Neural cell (in vitro differentiated cells): ENCODE measurements at regions not wholly inside any gene's neighbourhood (a gene's known extent, or its start where the extent isn't known, plus 50 kb on each side); places are given as distances from the start of the nearest gene placed in this dataset.

Experiments used
- CTCF ChIP-seq: fragments of 450-650 bp; IDR thresholded peaks from 2 replicates; pipeline ENCODE4 v1.5.1; 2014; ENCODE audit warnings: antibody characterized with exemption, mild to moderate bottlenecking, moderate library complexity; ENCODE audit not compliant: poor library complexity, severe bottlenecking
- EP300 ChIP-seq: fragments of 450-650 bp; conservative IDR thresholded peaks from 2 replicates; pipeline ENCODE4 v1.6.1; 2014; ENCODE audit warnings: antibody characterized with exemption, mild to moderate bottlenecking, moderate library complexity; ENCODE audit not compliant: poor library complexity, severe bottlenecking
- EZH2 ChIP-seq: fragments of 200-600, 300-800 bp; shearing (Covaris generic), sonication (generic); IDR thresholded peaks from 2 replicates; pipeline ENCODE4 v1.6.1; 2014; ENCODE audit warnings: antibody characterized with exemption, low read length, borderline replicate concordance, mild to moderate bottlenecking; ENCODE audit not compliant: insufficient read depth, poor library complexity, severe bottlenecking
- MXI1 ChIP-seq: fragments of 450-650 bp; conservative IDR thresholded peaks from 2 replicates; pipeline ENCODE4 v1.6.1; 2014; ENCODE audit warnings: antibody characterized with exemption, mild to moderate bottlenecking; ENCODE audit not compliant: poor library complexity, severe bottlenecking
- POLR2AphosphoS5 ChIP-seq: IDR thresholded peaks from 2 replicates; pipeline ENCODE4 v1.6.1; 2012
- SMC3 ChIP-seq: fragments of 450-650 bp; conservative IDR thresholded peaks from 2 replicates; pipeline ENCODE4 v1.6.1; 2014; ENCODE audit warnings: antibody characterized with exemption, mild to moderate bottlenecking, moderate library complexity; ENCODE audit not compliant: poor library complexity
- TF ChIP-seq, protein P1 (sequence below): IDR thresholded peaks from 2 replicates; pipeline ENCODE4 v1.6.1; 2012; ENCODE audit warnings: borderline replicate concordance

DNA sequence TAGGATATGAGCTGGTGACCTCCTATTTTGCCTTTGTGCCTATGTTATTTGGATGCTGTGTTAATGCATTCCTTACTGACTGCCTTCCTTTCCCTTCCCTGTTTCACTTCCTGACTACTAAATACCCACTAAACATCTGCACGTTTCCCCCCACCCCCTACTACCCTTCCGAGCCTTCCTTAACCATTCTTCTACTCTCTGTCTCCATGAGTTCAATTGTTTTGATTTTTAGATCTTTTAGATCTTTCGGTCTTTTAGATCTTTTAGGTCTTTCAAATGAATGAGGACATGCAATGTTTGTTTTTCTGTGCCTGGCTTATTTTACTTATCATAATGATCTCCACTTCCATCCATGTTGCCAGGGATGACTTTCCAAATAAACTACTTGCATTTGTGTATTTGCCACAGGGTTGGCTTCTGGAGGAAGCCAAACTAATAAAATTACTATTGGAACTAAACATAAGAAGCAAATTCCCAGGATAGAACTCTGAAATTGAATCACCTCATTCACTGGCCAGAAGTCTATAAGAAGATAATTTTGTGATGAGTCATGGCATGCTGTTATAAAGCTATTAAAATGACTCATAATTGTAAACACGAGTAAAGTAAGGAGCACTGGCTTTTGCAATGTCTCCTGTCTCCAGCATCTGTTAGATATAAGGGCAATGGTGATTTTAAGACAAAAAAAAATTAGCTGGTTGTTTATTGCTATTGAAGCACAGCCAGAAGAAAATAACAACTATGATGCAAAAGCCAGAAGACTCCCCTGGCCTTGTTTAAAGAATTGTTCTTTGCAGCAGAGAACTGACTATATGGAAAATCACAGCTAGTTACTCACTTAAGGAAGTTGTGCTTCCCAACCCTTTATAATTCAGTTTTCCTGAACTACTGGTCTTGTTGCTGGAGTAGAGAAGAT lies 586.3 kb downstream of the LRFN5 start:
- TF ChIP-seq POLR2AphosphoS5 (no peak), EZH2 (no peak), EP300 (no peak), CTCF (no peak), SMC3 (no peak), MXI1 (no peak)
- TF ChIP-seq, protein P1, sequence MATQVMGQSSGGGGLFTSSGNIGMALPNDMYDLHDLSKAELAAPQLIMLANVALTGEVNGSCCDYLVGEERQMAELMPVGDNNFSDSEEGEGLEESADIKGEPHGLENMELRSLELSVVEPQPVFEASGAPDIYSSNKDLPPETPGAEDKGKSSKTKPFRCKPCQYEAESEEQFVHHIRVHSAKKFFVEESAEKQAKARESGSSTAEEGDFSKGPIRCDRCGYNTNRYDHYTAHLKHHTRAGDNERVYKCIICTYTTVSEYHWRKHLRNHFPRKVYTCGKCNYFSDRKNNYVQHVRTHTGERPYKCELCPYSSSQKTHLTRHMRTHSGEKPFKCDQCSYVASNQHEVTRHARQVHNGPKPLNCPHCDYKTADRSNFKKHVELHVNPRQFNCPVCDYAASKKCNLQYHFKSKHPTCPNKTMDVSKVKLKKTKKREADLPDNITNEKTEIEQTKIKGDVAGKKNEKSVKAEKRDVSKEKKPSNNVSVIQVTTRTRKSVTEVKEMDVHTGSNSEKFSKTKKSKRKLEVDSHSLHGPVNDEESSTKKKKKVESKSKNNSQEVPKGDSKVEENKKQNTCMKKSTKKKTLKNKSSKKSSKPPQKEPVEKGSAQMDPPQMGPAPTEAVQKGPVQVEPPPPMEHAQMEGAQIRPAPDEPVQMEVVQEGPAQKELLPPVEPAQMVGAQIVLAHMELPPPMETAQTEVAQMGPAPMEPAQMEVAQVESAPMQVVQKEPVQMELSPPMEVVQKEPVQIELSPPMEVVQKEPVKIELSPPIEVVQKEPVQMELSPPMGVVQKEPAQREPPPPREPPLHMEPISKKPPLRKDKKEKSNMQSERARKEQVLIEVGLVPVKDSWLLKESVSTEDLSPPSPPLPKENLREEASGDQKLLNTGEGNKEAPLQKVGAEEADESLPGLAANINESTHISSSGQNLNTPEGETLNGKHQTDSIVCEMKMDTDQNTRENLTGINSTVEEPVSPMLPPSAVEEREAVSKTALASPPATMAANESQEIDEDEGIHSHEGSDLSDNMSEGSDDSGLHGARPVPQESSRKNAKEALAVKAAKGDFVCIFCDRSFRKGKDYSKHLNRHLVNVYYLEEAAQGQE: no peak
